Stimulated activated naive CD8-positive, alpha-beta T cell treated with anti-CD3 and anti-CD28 coated beads, Interleukin-15, amount 100 ng/mL, for 72 hours (primary cell): ENCODE measurements at regions not wholly inside any gene's neighbourhood (a gene's known extent, or its start where the extent isn't known, plus 50 kb on each side); places are given as distances from the start of the nearest gene placed in this dataset.

Source experiments
- ATAC-seq: fragments of 150-1000 bp; cut with Tn5 transposase; 2 replicates; pipeline ENCODE4 v1.10.0; 2021; ENCODE audit warnings: mild to moderate bottlenecking, moderate library complexity
- DNase-seq, 2 donors: peaks; one replicate each; pipeline ENCODE4 v3.0.0; 2021 to 2022
- H3K27ac Mint-ChIP-seq, 2 donors: one replicate each; pipeline ENCODE4 v1.8.0; 2022; ENCODE audit warnings: mild to moderate bottlenecking in 2 of 2, mixed read lengths in 2 of 2, moderate library complexity in 2 of 2
- H3K27me3 Mint-ChIP-seq: one replicate; pipeline ENCODE4 v1.8.0; 2022; ENCODE audit warnings: mixed read lengths
- H3K4me1 Mint-ChIP-seq: one replicate; pipeline ENCODE4 v1.8.0; 2022; ENCODE audit warnings: mild to moderate bottlenecking, mixed read lengths
- H3K4me3 Mint-ChIP-seq, 2 donors: one replicate each; pipeline ENCODE4 v1.8.0; 2022; ENCODE audit warnings: mild to moderate bottlenecking in 2 of 2, mixed read lengths in 2 of 2, moderate library complexity in 1 of 2
- H3K9me3 Mint-ChIP-seq, 2 donors: one replicate each; pipeline ENCODE4 v1.8.0; 2022; ENCODE audit warnings: mixed read lengths in 2 of 2

- no peak overlapping the region for H3K4me3 Mint-ChIP-seq
- H3K27ac Mint-ChIP-seq, result no peak overlapping the region
- ATAC-seq (peak; percentile 15), DNase-seq (no peak)
- H3K9me3 Mint-ChIP-seq, result peaks cover 10 to 20% of the 10 kb centered on the region in 2 donors
- H3K4me1 Mint-ChIP-seq, result peaks cover 9% of the 10 kb centered on the region
- H3K27me3 Mint-ChIP-seq, result peaks cover 24% of the 10 kb centered on the region
Observed at GRCh38 chr6:17020889-17021538, 80.8 kb upstream of the STMND1 start.

GRCh38 chr6:17018425-17018824 is 83.4 kb upstream of the STMND1 start:
- H3K9me3 Mint-ChIP-seq, result peaks cover 0 to 6% of the 10 kb centered on the region in 2 donors
- no peak for DNase-seq
- peaks cover 20% of the 10 kb centered on the region for H3K4me1 Mint-ChIP-seq
- no peak for ATAC-seq
- no peak overlapping the region for H3K27ac Mint-ChIP-seq
- H3K27me3 Mint-ChIP-seq, result peaks cover 31% of the 10 kb centered on the region
- no peak overlapping the region for H3K4me3 Mint-ChIP-seq

GRCh38 chr6:17017416-17017815 is 84.4 kb upstream of the STMND1 start:
- Mint-ChIP-seq H3K27ac (no peak overlapping the region), H3K27me3 (peaks cover 31% of the 10 kb centered on the region), H3K9me3 (peaks cover 0 to 3% of the 10 kb centered on the region in 2 donors), H3K4me3 (no peak overlapping the region), H3K4me1 (peaks cover 20% of the 10 kb centered on the region)
- ATAC-seq (no peak), DNase-seq (no peak)

- peak overlapping the region; percentile 69 to 79 for H3K4me3 Mint-ChIP-seq
- peak overlapping the region in 1 of 2 donors; percentile 21 for H3K27ac Mint-ChIP-seq
- peaks cover 20% of the 10 kb centered on the region for H3K4me1 Mint-ChIP-seq
- peaks cover 27% of the 10 kb centered on the region for H3K27me3 Mint-ChIP-seq
- DNase-seq (peak in 1 of 2 donors; percentile 45), ATAC-seq (peak; percentile 69)
- no peaks in the 10 kb centered on the region for H3K9me3 Mint-ChIP-seq
Observed at GRCh38 chr6:17015551-17016381, 86.1 kb upstream of the STMND1 start.

GRCh38 chr6:17015144-17015543 is 86.7 kb upstream of the STMND1 start:
- H3K9me3 Mint-ChIP-seq, result no peaks in the 10 kb centered on the region
- H3K27ac Mint-ChIP-seq, result peak overlapping the region in 1 of 2 donors; percentile 21
- peak overlapping the region; percentile 49 to 69 for H3K4me3 Mint-ChIP-seq
- ATAC-seq, result peak; percentile 97
- peaks cover 22% of the 10 kb centered on the region for H3K27me3 Mint-ChIP-seq
- peaks cover 20% of the 10 kb centered on the region for H3K4me1 Mint-ChIP-seq
- DNase-seq, result peak; percentile 37 to 39

- no peak overlapping the region for H3K4me3 Mint-ChIP-seq
Observed at GRCh38 chr6:17013701-17014100, 88.1 kb upstream of the STMND1 start.

GRCh38 chr6:17012421-17013225 is 89.2 kb upstream of the STMND1 start:
- Mint-ChIP-seq H3K27me3 (peaks cover 30% of the 10 kb centered on the region), H3K4me3 (no peak overlapping the region), H3K27ac (no peak overlapping the region), H3K9me3 (peaks cover 4 to 6% of the 10 kb centered on the region in 2 donors), H3K4me1 (peaks cover 24% of the 10 kb centered on the region)
- DNase-seq, result no peak
- no peak for ATAC-seq

More at GRCh38 chr6:17013701-17014100, 88.1 kb upstream of the STMND1 start:
- DNase-seq (no peak), ATAC-seq (no peak)
- no peaks in the 10 kb centered on the region for H3K9me3 Mint-ChIP-seq
- no peak overlapping the region for H3K27ac Mint-ChIP-seq
- peaks cover 20% of the 10 kb centered on the region for H3K4me1 Mint-ChIP-seq
- peaks cover 31% of the 10 kb centered on the region for H3K27me3 Mint-ChIP-seq

GRCh38 chr6:17011985-17012384 is 89.9 kb upstream of the STMND1 start:
- H3K27me3 Mint-ChIP-seq, result peaks cover 23% of the 10 kb centered on the region
- DNase-seq, result no peak
- no peak overlapping the region for H3K27ac Mint-ChIP-seq
- H3K9me3 Mint-ChIP-seq, result peaks cover 6 to 8% of the 10 kb centered on the region in 2 donors
- H3K4me3 Mint-ChIP-seq, result no peak overlapping the region
- peaks cover 26% of the 10 kb centered on the region for H3K4me1 Mint-ChIP-seq
- ATAC-seq, result no peak

GRCh38 chr6:17007749-17008148 is 94.1 kb upstream of the STMND1 start:
- Mint-ChIP-seq H3K27ac (no peak overlapping the region), H3K4me1 (peaks cover 6% of the 10 kb centered on the region)
- no peak for ATAC-seq

GRCh38 chr6:17006543-17006942 is 95.3 kb upstream of the STMND1 start:
- H3K9me3 Mint-ChIP-seq, result peaks cover 6 to 8% of the 10 kb centered on the region in 2 donors
- H3K27me3 Mint-ChIP-seq, result peaks cover 50% of the 10 kb centered on the region
- peaks cover 6% of the 10 kb centered on the region for H3K4me1 Mint-ChIP-seq
- no peak overlapping the region for H3K27ac Mint-ChIP-seq
- DNase-seq (no peak), ATAC-seq (no peak)
- no peak overlapping the region for H3K4me3 Mint-ChIP-seq

More at GRCh38 chr6:17007749-17008148, 94.1 kb upstream of the STMND1 start:
- H3K27me3 Mint-ChIP-seq, result peaks cover 38% of the 10 kb centered on the region
- no peak for DNase-seq
- peaks cover 6 to 8% of the 10 kb centered on the region in 2 donors for H3K9me3 Mint-ChIP-seq
- H3K4me3 Mint-ChIP-seq, result no peak overlapping the region

GRCh38 chr6:17004269-17004668 is 97.6 kb upstream of the STMND1 start:
- no peak for DNase-seq
- peaks cover 63% of the 10 kb centered on the region for H3K27me3 Mint-ChIP-seq
- H3K9me3 Mint-ChIP-seq, result peaks cover 6 to 8% of the 10 kb centered on the region in 2 donors
- no peak overlapping the region for H3K4me3 Mint-ChIP-seq
- peaks cover 6% of the 10 kb centered on the region for H3K4me1 Mint-ChIP-seq
- no peak overlapping the region for H3K27ac Mint-ChIP-seq
- ATAC-seq, result no peak

GRCh38 chr6:17002123-17002522 is 99.7 kb upstream of the STMND1 start:
- Mint-ChIP-seq H3K4me3 (no peak overlapping the region), H3K27me3 (peaks cover 73% of the 10 kb centered on the region), H3K9me3 (no peaks in the 10 kb centered on the region), H3K4me1 (no peaks in the 10 kb centered on the region), H3K27ac (no peak overlapping the region)
- no peak for DNase-seq
- ATAC-seq, result no peak

- Mint-ChIP-seq H3K4me3 (no peak overlapping the region), H3K9me3 (no peaks in the 10 kb centered on the region), H3K27ac (no peak overlapping the region), H3K4me1 (no peaks in the 10 kb centered on the region), H3K27me3 (peaks cover 73% of the 10 kb centered on the region)
- ATAC-seq (no peak), DNase-seq (no peak)
Observed at GRCh38 chr6:17001188-17001587, 100.7 kb upstream of the STMND1 start.

GRCh38 chr6:16999491-17000436 is 102.1 kb upstream of the STMND1 start:
- Mint-ChIP-seq H3K9me3 (no peaks in the 10 kb centered on the region), H3K4me3 (no peak overlapping the region), H3K4me1 (no peaks in the 10 kb centered on the region), H3K27me3 (peaks cover 75% of the 10 kb centered on the region), H3K27ac (no peak overlapping the region)
- ATAC-seq (no peak), DNase-seq (no peak)
